ENCODE measurements at regions not wholly inside any gene's neighbourhood (a gene's known extent, or its start where the extent isn't known, plus 50 kb on each side); places are given as distances from the start of the nearest gene placed in this dataset.
"Not testable (repeated sequence)": the region's sequence is repeated elsewhere in the genome, so short reads cannot be mapped to it uniquely, and the experiment has no call there.

DNA sequence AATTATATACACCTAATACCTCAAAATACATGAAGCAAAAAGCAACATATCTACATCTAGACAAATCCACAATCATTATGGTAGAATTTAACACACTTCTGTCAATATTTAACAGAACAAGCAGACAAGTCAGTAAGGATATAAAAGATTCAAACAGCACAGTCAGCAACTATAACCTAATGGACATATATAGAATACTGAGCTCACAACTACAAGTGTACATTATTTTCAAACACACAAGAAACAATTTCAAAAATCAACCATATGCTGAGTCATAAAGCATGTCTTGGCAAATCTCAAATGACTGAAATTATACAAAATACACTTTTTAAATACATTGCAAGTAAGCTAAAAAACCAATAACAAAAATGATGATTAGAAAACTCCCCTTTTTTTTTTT lies 178.0 kb downstream of the TOMM20 start:
- intact Hi-C loops (cut with micrococcal nuclease; ENCODE audit: unreplicated experiment) (no loop called here), in situ Hi-C loops (cut with HindIII; ENCODE audit: extremely low pct_ligation_motif_present, low pct_unique_long_range_greater_than_20kb) (loop anchor here (10.0 kb wide), 1 partner anchor 196 kb away; no protein-coding TSS in a partner anchor)
- Histone ChIP-seq H2AFZ (ENCODE audit: low read length) (no peak overlapping the region), H4K20me1 (ENCODE audit: insufficient read depth, low read length) (no peaks in the 10 kb centered on the region), H3K27me3 (ENCODE audit: control insufficient read depth in 1 of 2, insufficient read depth in 2 of 2, low read length in 2 of 2) (no peaks in the 10 kb centered on the region), H3K36me3 (replicated peaks in 1 of 2; ENCODE audit: control insufficient read depth in 1 of 2, insufficient read depth in 2 of 2, low read length in 2 of 2) (no peaks in the 10 kb centered on the region), H3K4me2 (ENCODE audit: low read depth, low read length) (no peak overlapping the region), H3K9me3 (ENCODE audit: low read length) (no peaks in the 10 kb centered on the region), H3K27ac (ENCODE audit: extremely low read length, insufficient read depth, low read length) (no peak overlapping the region), H3K4me3 (replicated peaks in 1 of 3; ENCODE audit: insufficient read depth in 1 of 3, low read depth in 2 of 3, low read length in 3 of 3) (no peak overlapping the region), H3K79me2 (ENCODE audit: insufficient read depth, low read length) (no peaks in the 10 kb centered on the region), H3K4me1 (ENCODE audit: insufficient read depth, low read length) (peaks cover 39% of the 10 kb centered on the region), H3K9ac (ENCODE audit: insufficient read depth, low read depth, low read length) (no peak overlapping the region)
- CTCF ChIA-PET (ENCODE audit: low intra/inter-chr PET ratio, low total read pairs), result no interaction called here
- FAIRE-seq (no peak), DNase-seq (ENCODE audit: low spot score) (no peak), ATAC-seq (no peak)
- TF ChIP-seq MAFK (conservative IDR thresholded peaks at IDR 0.05 in 1 of 2, IDR thresholded peaks at IDR 0.05 in 1 of 2; ENCODE audit: low read length in 2 of 2) (peak; percentile 67 to 81; a peak in 3 of 4 replicates), MAFF (IDR thresholded peaks at IDR 0.05; ENCODE audit: low read depth, low read length) (peak; percentile 69), ZNF225 (CRISPR knock-in tag; IDR thresholded peaks at IDR 0.05) (no peak)
- POLR2A ChIA-PET, result no interaction called here
- BruUV-seq (replicated peaks), result no TSS peak

DNA sequence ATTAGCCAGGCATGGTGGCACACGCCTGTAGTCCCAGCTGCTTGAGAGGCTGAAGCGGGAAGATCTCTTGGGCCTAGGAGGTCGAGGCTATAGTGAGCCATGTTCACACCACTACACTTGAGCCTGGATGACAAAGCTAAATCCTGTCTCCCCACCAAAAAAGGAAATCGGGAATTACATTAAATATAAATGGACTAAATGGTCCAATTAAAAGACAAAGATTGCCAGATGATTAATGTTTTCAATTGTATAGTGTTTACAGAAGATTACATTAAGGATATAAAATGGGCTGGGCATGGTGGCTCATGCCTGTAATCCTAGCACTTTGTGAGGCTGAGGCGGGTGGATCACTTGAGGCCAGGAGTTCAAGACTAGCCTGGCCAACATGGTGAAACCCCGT lies 179.1 kb downstream of the TOMM20 start:
- FAIRE-seq; H3K27me3 ChIP-seq (ENCODE audit: control insufficient read depth in 1 of 2, insufficient read depth in 2 of 2, low read length in 2 of 2); in situ Hi-C loops (cut with HindIII; ENCODE audit: extremely low pct_ligation_motif_present, low pct_unique_long_range_greater_than_20kb); H3K36me3 ChIP-seq (replicated peaks in 1 of 2; ENCODE audit: control insufficient read depth in 1 of 2, insufficient read depth in 2 of 2, low read length in 2 of 2); DNase-seq (ENCODE audit: low spot score); ATAC-seq; H4K20me1 ChIP-seq (ENCODE audit: insufficient read depth, low read length); H3K4me3 ChIP-seq (replicated peaks in 1 of 3; ENCODE audit: insufficient read depth in 1 of 3, low read depth in 2 of 3, low read length in 3 of 3); H3K9ac ChIP-seq (ENCODE audit: insufficient read depth, low read depth, low read length); H2AFZ ChIP-seq (ENCODE audit: low read length); POLR2A ChIA-PET; BruUV-seq (replicated peaks); H3K79me2 ChIP-seq (ENCODE audit: insufficient read depth, low read length); H3K4me2 ChIP-seq (ENCODE audit: low read depth, low read length); H3K9me3 ChIP-seq (ENCODE audit: low read length); intact Hi-C loops (cut with micrococcal nuclease; ENCODE audit: unreplicated experiment); CTCF ChIA-PET (ENCODE audit: low intra/inter-chr PET ratio, low total read pairs); H3K27ac ChIP-seq (ENCODE audit: extremely low read length, insufficient read depth, low read length): not testable (repeated sequence)
- peaks cover 28% of the 10 kb centered on the region for H3K4me1 ChIP-seq (ENCODE audit: insufficient read depth, low read length)
- WGBS (ENCODE audit: low lambda C conversion rate), result 97% methylated on average over 6 of the region's 6 CpGs
